GM18909 (cell line): ENCODE measurements at regions not wholly inside any gene's neighbourhood (a gene's known extent, or its start where the extent isn't known, plus 50 kb on each side); places are given as distances from the start of the nearest gene placed in this dataset.
"Not testable (repeated sequence)": the region's sequence is repeated elsewhere in the genome, so short reads cannot be mapped to it uniquely, and the experiment has no call there.

Source experiments
- ATAC-seq: cut with Tn5 transposase; IDR thresholded peaks from one replicate; pipeline ENCODE4 v1.9.1; 2021; ENCODE audit warnings: mild to moderate bottlenecking; ENCODE audit not compliant: unreplicated experiment, poor library complexity

GRCh38 chr14:56417173-56417572 is 162.4 kb upstream of the TMEM260 start:
- no peak for ATAC-seq

DNA sequence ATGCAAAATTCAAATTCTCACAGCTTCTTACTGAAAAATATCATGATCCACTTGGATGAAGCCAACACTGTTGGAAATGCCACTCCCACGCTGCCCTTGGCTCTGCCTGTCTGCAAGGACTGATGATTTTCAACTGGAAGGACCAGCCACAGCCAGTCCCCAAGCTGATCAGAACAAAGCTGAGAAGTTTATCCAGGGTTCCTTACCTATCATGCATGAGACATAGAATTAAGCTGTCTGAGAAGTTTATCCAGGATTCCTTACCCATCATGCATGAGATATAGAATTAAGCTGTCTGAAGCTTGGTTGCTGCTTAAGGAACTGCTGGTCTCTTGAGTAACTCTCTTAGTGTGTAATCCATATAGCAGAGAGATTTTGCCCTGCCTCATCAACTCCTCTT is 159.8 kb upstream of the TMEM260 start:
- ATAC-seq: no peak

DNA sequence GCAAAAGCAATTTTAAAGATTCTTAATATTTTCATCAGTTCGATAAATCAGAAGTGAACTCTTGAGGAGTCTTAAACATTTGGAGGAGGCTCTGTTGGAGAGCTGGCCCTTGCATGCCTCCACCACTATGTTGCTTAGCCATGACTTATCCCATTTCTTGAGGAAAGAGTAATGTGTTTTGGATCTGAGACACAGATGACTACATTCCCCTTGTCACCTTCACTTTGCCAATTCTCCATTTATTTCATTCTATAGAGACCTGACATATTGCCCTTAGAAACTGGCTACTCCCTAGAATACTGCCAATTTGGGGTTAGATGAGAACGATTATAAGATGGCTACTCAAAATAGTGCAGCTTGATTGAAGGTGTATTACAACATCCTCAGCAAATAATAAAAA is 157.4 kb upstream of the TMEM260 start:
- no peak for ATAC-seq

DNA sequence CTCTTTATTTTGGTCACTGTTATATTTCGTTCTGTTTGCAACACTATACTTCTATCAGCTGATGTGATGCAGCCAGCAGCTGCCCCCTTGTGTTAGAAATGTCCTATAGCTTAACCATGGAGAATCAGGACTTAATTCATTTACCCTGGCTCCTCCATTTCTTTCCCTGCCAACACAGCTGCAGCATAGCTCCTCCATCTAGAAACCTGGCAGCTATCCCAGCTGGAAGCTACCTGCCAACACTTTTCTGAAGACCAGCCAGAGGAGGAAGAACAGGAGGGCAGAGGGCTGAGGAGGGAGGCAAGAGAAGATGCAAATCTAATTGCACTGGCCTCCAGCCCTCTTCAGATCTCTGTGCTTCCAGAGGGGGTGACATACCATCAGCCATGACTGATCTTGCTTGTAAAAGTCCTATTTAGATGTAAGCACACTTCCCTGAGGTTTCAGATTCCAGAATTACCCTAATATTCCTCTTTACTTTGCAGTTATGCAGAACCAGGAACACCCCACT is 156.8 kb upstream of the TMEM260 start:
- ATAC-seq: peak; percentile 54

DNA sequence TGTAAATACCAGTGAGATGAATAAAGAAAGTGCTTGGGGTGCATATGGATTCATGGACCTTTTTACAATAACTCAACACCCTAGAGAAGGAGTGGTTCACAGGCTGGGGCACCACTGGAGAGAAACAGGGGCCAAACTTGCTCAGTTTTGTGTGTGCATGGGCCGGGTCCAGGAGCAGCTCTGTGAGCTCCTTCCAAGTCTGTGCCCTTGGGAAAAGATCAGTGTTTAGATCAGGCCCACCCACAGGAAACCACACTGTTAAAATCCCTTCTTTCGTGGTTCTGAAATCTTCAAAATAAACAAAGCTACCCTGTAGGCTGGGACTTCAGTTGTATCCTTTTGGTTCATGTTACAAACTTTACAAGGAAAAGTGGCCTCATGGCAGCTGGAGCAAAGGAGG is 156.1 kb upstream of the TMEM260 start:
- ATAC-seq: no peak

DNA sequence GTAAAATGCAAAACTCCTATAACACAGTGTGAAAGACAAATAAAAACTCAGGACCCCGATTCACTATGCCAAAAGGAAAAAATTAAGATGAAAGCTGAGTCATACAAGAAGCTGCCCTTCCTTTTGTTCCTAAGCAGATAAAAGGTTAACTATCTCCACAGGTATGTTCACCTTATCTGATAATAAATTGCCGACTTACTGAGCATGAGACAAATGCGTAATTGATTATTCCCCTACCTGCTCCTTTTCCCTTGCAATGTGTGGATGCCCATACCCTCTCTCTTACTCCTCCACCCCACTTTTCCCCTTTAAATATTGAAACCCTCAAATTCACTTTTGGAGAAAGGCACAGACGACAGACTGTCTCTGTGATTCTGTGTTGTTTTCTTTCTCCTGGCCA is 148.6 kb upstream of the TMEM260 start:
- no peak for ATAC-seq

- no peak for ATAC-seq
Observed at GRCh38 chr14:56449670-56450213, 129.9 kb upstream of the TMEM260 start.

DNA sequence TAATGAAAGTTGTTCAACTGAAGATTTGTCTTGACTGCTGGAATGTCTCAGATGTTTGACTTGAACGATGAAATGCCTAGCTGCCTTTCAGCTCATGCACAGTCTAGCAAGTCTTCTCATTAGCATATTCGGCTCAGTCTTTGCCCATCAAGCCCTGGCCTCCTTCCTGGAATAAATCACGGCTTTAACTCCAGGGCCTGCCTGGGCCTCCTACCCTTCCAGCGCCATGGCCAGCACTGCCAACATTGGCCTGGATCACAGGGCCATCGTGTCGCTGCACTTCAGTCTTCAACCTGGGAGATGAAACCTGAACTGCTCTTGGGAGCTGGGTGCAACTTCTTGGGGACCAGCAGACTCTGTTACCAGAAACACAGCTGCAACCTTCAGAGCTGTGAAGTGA is 126.7 kb upstream of the TMEM260 start:
- no peak for ATAC-seq

- ATAC-seq: not testable (repeated sequence)
Observed at GRCh38 chr14:56454680-56455079, 124.9 kb upstream of the TMEM260 start.

- no peak for ATAC-seq
Observed at GRCh38 chr14:56460469-56460868, 119.1 kb upstream of the TMEM260 start.

GRCh38 chr14:56461276-56462275 is 118.0 kb upstream of the TMEM260 start:
- no peak for ATAC-seq

- ATAC-seq: no peak
Observed at GRCh38 chr14:56463271-56463890, 116.2 kb upstream of the TMEM260 start.

DNA sequence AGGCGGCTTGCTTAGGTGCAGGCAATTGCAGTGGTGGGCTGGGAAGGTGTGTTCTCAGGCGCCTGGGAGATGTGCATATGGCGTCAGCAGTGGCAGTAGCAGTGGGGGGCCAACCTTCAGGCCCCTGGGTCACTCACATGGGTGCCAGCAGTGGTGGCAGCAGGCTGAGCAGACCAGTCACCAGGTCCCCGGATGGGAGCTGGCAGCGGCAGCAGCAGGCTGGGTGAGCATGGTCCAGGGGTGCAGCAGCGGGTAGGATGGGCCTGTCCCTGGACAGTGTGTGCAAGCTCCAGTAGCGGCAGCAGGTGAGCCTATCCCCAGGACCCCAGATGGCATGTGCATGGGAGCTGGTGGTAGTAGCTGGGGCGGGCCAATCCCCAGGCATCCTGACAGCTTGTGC is 108.5 kb upstream of the TMEM260 start:
- no peak for ATAC-seq

- ATAC-seq: no peak
Observed at GRCh38 chr14:56474419-56475022, 105.1 kb upstream of the TMEM260 start.

GRCh38 chr14:56482310-56482911 is 97.2 kb upstream of the TMEM260 start:
- ATAC-seq: no peak

DNA sequence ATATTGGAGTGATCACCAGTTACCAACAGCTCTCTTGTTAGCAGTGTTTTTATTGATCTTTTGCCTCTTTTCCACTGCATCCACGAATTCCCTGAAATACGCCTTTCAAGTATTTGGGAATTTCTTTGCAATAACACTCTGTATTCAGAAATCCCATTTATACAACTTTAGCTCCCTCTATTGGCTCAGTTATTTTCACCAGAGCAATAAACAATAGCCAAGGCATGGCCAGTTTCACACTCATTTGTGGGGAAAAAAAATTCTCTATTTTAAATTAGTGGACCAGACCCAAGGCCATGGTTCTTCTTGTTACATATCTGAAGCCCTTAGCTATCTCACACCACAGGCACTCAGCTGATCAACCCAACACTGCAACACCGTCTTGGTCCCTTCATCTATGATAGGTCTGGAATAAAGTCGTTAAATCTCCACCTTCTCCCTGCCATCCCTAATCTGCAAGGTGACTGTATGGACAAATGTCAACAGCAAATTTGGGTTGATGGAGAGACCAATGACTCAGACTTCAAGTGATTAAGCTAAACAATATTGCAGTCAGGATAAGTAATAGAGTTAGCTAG is 92.4 kb upstream of the TMEM260 start:
- no peak for ATAC-seq

DNA sequence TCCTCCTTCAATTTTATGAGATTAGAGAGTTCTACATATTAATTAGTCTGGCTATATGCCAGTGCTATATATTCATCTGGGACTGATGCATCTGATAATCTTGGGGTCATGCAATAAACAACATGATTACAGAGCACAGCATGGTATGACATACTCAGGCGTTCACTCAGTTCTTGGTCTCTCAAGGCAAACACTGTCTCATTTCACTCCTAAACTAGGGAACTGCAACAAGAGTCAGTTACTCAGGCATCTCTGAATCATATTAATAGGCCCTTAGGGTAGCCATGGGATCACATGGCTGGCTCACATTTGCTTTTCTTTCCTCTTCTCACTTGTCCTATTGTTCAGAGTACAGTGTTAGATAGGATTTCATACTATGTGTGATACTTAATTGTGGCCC is 91.8 kb upstream of the TMEM260 start:
- ATAC-seq: no peak

- ATAC-seq: no peak
Observed at GRCh38 chr14:56488306-56488705, 91.3 kb upstream of the TMEM260 start.

- no peak for ATAC-seq
Observed at GRCh38 chr14:56490379-56490778, 89.2 kb upstream of the TMEM260 start.
